ENCODE measurements at regions not wholly inside any gene's neighbourhood (a gene's known extent, or its start where the extent isn't known, plus 50 kb on each side); places are given as distances from the start of the nearest gene placed in this dataset.

GRCh38 chr10:123306290-123306689, 152.1 kb downstream of the BUB3 start:
- no peak for DNase-seq (ENCODE audit: low read depth in 4 of 4, low spot score in 2 of 4)

- no peak for DNase-seq (ENCODE audit: low read depth in 4 of 4, low spot score in 2 of 4)
These were observed 155.5 kb downstream of the BUB3 start for GRCh38 chr10:123309731-123310130.

- no peak for DNase-seq (ENCODE audit: low read depth in 4 of 4, low spot score in 2 of 4)
These were observed 162.6 kb downstream of the BUB3 start for GRCh38 chr10:123316776-123317175.

- no peak for DNase-seq (ENCODE audit: low read depth in 4 of 4, low spot score in 2 of 4)
These were observed 164.3 kb downstream of the BUB3 start for GRCh38 chr10:123318516-123318915.

GRCh38 chr10:123320091-123320490, 165.9 kb downstream of the BUB3 start:
- DNase-seq (ENCODE audit: low read depth in 4 of 4, low spot score in 2 of 4), result no peak

- DNase-seq (ENCODE audit: low read depth in 4 of 4, low spot score in 2 of 4), result no peak
These were observed 169.7 kb downstream of the BUB3 start for GRCh38 chr10:123323884-123324283.

- no peak for DNase-seq (ENCODE audit: low read depth in 4 of 4, low spot score in 2 of 4)
These were observed 171.5 kb downstream of the BUB3 start for GRCh38 chr10:123325663-123326190.

- no peak for DNase-seq (ENCODE audit: low read depth in 4 of 4, low spot score in 2 of 4)
These were observed 172.5 kb downstream of the BUB3 start for GRCh38 chr10:123326674-123327073.

- DNase-seq (ENCODE audit: low read depth in 4 of 4, low spot score in 2 of 4), result no peak
These were observed 173.2 kb downstream of the BUB3 start for GRCh38 chr10:123327450-123327849.

- no peak for DNase-seq (ENCODE audit: low read depth in 4 of 4, low spot score in 2 of 4)
These were observed 173.7 kb downstream of the BUB3 start for GRCh38 chr10:123327896-123328295.

GRCh38 chr10:123331438-123331837, 177.2 kb downstream of the BUB3 start:
- DNase-seq (ENCODE audit: low read depth in 4 of 4, low spot score in 2 of 4), result no peak

- no peak for DNase-seq (ENCODE audit: low read depth in 4 of 4, low spot score in 2 of 4)
These were observed 192.4 kb downstream of the BUB3 start for GRCh38 chr10:123346581-123346980.

GRCh38 chr10:123348691-123349572, 194.7 kb downstream of the BUB3 start:
- DNase-seq (ENCODE audit: low read depth in 4 of 4, low spot score in 2 of 4), result no peak

- no peak for DNase-seq (ENCODE audit: low read depth in 4 of 4, low spot score in 2 of 4)
These were observed 197.5 kb downstream of the BUB3 start for GRCh38 chr10:123351715-123352114.

- no peak for DNase-seq (ENCODE audit: low read depth in 4 of 4, low spot score in 2 of 4)
These were observed 200.3 kb downstream of the BUB3 start for GRCh38 chr10:123354521-123354920.

- DNase-seq (ENCODE audit: low read depth in 4 of 4, low spot score in 2 of 4), result no peak
These were observed 201.7 kb downstream of the BUB3 start for GRCh38 chr10:123355748-123356481.

GRCh38 chr10:123356799-123357198, 202.6 kb downstream of the BUB3 start:
- no peak for DNase-seq (ENCODE audit: low read depth in 4 of 4, low spot score in 2 of 4)

GRCh38 chr10:123357421-123357930, 203.3 kb downstream of the BUB3 start:
- peak; percentile 47 to 62 (median 54) for DNase-seq (ENCODE audit: low read depth in 4 of 4, low spot score in 2 of 4)

- no peak for DNase-seq (ENCODE audit: low read depth in 4 of 4, low spot score in 2 of 4)
These were observed 205.3 kb downstream of the BUB3 start for GRCh38 chr10:123359539-123359938.

- no peak for DNase-seq (ENCODE audit: low read depth in 4 of 4, low spot score in 2 of 4)
These were observed 207.6 kb downstream of the BUB3 start for GRCh38 chr10:123361832-123362231.

GRCh38 chr10:123367195-123367594, 213.0 kb downstream of the BUB3 start:
- DNase-seq (ENCODE audit: low read depth in 4 of 4, low spot score in 2 of 4), result no peak
